ENCODE measurements at regions not wholly inside any gene's neighbourhood (a gene's known extent, or its start where the extent isn't known, plus 50 kb on each side); places are given as distances from the start of the nearest gene placed in this dataset.

GRCh38 chr10:121268363-121268762, 329.9 kb downstream of the FGFR2 start (continued):
- TF ChIP-seq ZNF462 (CRISPR knock-in tag; IDR thresholded peaks at IDR 0.05) (no peak), JUNB (IDR thresholded peaks at IDR 0.05; ENCODE audit: unreplicated experiment) (no peak)

GRCh38 chr10:121268863-121269432, 329.3 kb downstream of the FGFR2 start:
- H3K36me3 Mint-ChIP-seq (ENCODE audit: low read depth), result no peaks in the 10 kb centered on the region
- no peaks in the 10 kb centered on the region for H3K36me3 ChIP-seq (ENCODE audit: insufficient read depth)
- peaks cover 4% of the 10 kb centered on the region; the same call in 2 of the 3 replicates for H3K4me1 Mint-ChIP-seq
- TF ChIP-seq ZNF114 (CRISPR knock-in tag; IDR thresholded peaks at IDR 0.05) (no peak), ZNF331 (CRISPR knock-in tag; IDR thresholded peaks at IDR 0.05; ENCODE audit: low read depth) (no peak)
- DNase-seq (ENCODE audit: low spot score) (no peak), ATAC-seq (no peak)
- no peak overlapping the region for H3K4me3 Mint-ChIP-seq
- H3K4me2 ChIP-seq, result no peak overlapping the region
- no peak overlapping the region for H3K27ac Mint-ChIP-seq
- H2AFZ ChIP-seq, result no peak overlapping the region
- no peaks in the 10 kb centered on the region for H3K27me3 ChIP-seq (ENCODE audit: insufficient read depth)
- H3K27me3 Mint-ChIP-seq (ENCODE audit: insufficient read depth, low read depth, poor library complexity), result peaks cover 11% of the 10 kb centered on the region
- H3K9me3 Mint-ChIP-seq, result no peaks in the 10 kb centered on the region; the same call in 1 of the 3 replicates
- no peaks in the 10 kb centered on the region for H3K9me2 ChIP-seq (ENCODE audit: insufficient read depth)
- H3F3A ChIP-seq (replicated peaks; ENCODE audit: low read depth), result no peaks in the 10 kb centered on the region
- H3K4me1 ChIP-seq (ENCODE audit: insufficient read depth), result peaks cover 4% of the 10 kb centered on the region; the same call in 1 of the 2 replicates
- no peak overlapping the region for H3K27ac ChIP-seq (ENCODE audit: low read depth)
- H4K20me1 ChIP-seq (replicated peaks; ENCODE audit: insufficient read depth), result no peaks in the 10 kb centered on the region
- no peak overlapping the region for H3K4me3 ChIP-seq
- H3K79me2 ChIP-seq (replicated peaks; ENCODE audit: insufficient read depth), result no peaks in the 10 kb centered on the region

GRCh38 chr10:121270906-121271305, 327.3 kb downstream of the FGFR2 start:
- Histone ChIP-seq H3K4me3 (no peak overlapping the region), H2AFZ (no peak overlapping the region), H3K4me2 (no peak overlapping the region), H3F3A (replicated peaks; ENCODE audit: low read depth) (no peaks in the 10 kb centered on the region), H3K36me3 (ENCODE audit: insufficient read depth) (no peaks in the 10 kb centered on the region), H3K79me2 (replicated peaks; ENCODE audit: insufficient read depth) (no peaks in the 10 kb centered on the region), H3K4me1 (ENCODE audit: insufficient read depth) (no peaks in the 10 kb centered on the region), H4K20me1 (replicated peaks; ENCODE audit: insufficient read depth) (no peaks in the 10 kb centered on the region), H3K27me3 (ENCODE audit: insufficient read depth) (no peaks in the 10 kb centered on the region), H3K9me2 (ENCODE audit: insufficient read depth) (no peaks in the 10 kb centered on the region), H3K27ac (ENCODE audit: low read depth) (no peak overlapping the region)
- no peak for DNase-seq (ENCODE audit: low spot score)
- no peaks in the 10 kb centered on the region; the same call in 1 of the 3 replicates for H3K9me3 Mint-ChIP-seq
- no peaks in the 10 kb centered on the region for H3K4me1 Mint-ChIP-seq
- H3K36me3 Mint-ChIP-seq (ENCODE audit: low read depth), result no peaks in the 10 kb centered on the region
- H3K4me3 Mint-ChIP-seq, result no peak overlapping the region
- ATAC-seq, result no peak
- H3K27me3 Mint-ChIP-seq (ENCODE audit: insufficient read depth, low read depth, poor library complexity), result peaks cover 14% of the 10 kb centered on the region
- no peak overlapping the region for H3K27ac Mint-ChIP-seq
- TF ChIP-seq REST (IDR thresholded peaks at IDR 0.05; ENCODE audit: unreplicated experiment), result no peak
- no peak for TF ChIP-seq EZH2 (IDR thresholded peaks at IDR 0.05; ENCODE audit: low read depth, unreplicated experiment)
- no peak for TF ChIP-seq ETS1 (IDR thresholded peaks at IDR 0.05)
- TF ChIP-seq STAT1 (IDR thresholded peaks at IDR 0.05; ENCODE audit: unreplicated experiment), result no peak
- no peak for TF ChIP-seq NANOG (IDR thresholded peaks at IDR 0.05; ENCODE audit: borderline replicate concordance)
- no peak for TF ChIP-seq ZNF114 (CRISPR knock-in tag; IDR thresholded peaks at IDR 0.05)
- TF ChIP-seq ZNF331 (CRISPR knock-in tag; IDR thresholded peaks at IDR 0.05; ENCODE audit: low read depth), result no peak
- no peak for TF ChIP-seq CREB1 (CRISPR knock-in tag; IDR thresholded peaks at IDR 0.05; ENCODE audit: low read depth)

Measured in GM23338 (cell line).